GM23338 (cell line): ENCODE measurements at regions not wholly inside any gene's neighbourhood (a gene's known extent, or its start where the extent isn't known, plus 50 kb on each side); places are given as distances from the start of the nearest gene placed in this dataset.

ENCODE experiments used
- ATAC-seq: fragments of 200-7000 bp; cut with Tn5 transposase; 3 replicates; pipeline ENCODE4 v1.9.1; 2020
- DNase-seq: peaks from one replicate; pipeline ENCODE4 v3.0.0-alpha.2; 2015; ENCODE audit warnings: low spot score
- H2AFZ ChIP-seq: fragments of 200-600 bp; sonication (generic); 2 replicates; pipeline ENCODE4 v1.8.0; 2016; ENCODE audit warnings: antibody characterized with exemption, mild to moderate bottlenecking, moderate library complexity
- H3F3A ChIP-seq: fragments of 200-600 bp; sonication (generic); replicated peaks from 2 replicates; pipeline ENCODE4 v1.8.0; 2017; ENCODE audit warnings: antibody characterized with exemption, mixed run types, low read depth
- H3K27ac ChIP-seq: fragments of 200-600 bp; sonication (generic); 2 replicates; pipeline ENCODE4 v1.6.1; 2016; ENCODE audit warnings: low read depth
- H3K27me3 ChIP-seq: fragments of 200-600 bp; sonication (generic); 2 replicates; pipeline ENCODE4 v1.8.0; 2016; ENCODE audit warnings: mild to moderate bottlenecking, mixed run types, moderate library complexity; ENCODE audit not compliant: insufficient read depth
- H3K36me3 ChIP-seq: fragments of 200-600 bp; sonication (generic); 2 replicates; pipeline ENCODE4 v1.8.0; 2016; ENCODE audit warnings: mild to moderate bottlenecking; ENCODE audit not compliant: insufficient read depth
- H3K4me1 ChIP-seq: fragments of 200-600 bp; sonication (generic); 2 replicates; pipeline ENCODE4 v1.8.0; 2016; ENCODE audit warnings: mild to moderate bottlenecking, moderate library complexity; ENCODE audit not compliant: insufficient read depth
- H3K4me2 ChIP-seq: fragments of 200-600 bp; sonication (generic); 2 replicates; pipeline ENCODE4 v1.7.1; 2017; ENCODE audit warnings: mixed run types
- H3K4me3 ChIP-seq: fragments of 200-600 bp; sonication (generic); 2 replicates; pipeline ENCODE4 v1.6.1; 2016; ENCODE audit warnings: mixed run types
- H3K79me2 ChIP-seq: fragments of 200-600 bp; sonication (generic); replicated peaks from 2 replicates; pipeline ENCODE4 v1.8.0; 2017; ENCODE audit warnings: mild to moderate bottlenecking; ENCODE audit not compliant: insufficient read depth
- H3K9me2 ChIP-seq: fragments of 200-600 bp; sonication (generic); 2 replicates; pipeline ENCODE4 v1.8.0; 2017; ENCODE audit not compliant: insufficient read depth
- H4K20me1 ChIP-seq: fragments of 200-600 bp; sonication (generic); replicated peaks from 2 replicates; pipeline ENCODE4 v1.8.0; 2017; ENCODE audit warnings: mild to moderate bottlenecking; ENCODE audit not compliant: insufficient read depth
- H3K27ac Mint-ChIP-seq: 2 replicates; pipeline ENCODE4 v1.8.0; 2020; ENCODE audit warnings: inconsistent platforms, mild to moderate bottlenecking, moderate library complexity, mixed read lengths
- H3K27me3 Mint-ChIP-seq: 3 replicates; pipeline ENCODE4 v1.8.0; 2022; ENCODE audit warnings: low read depth, mild to moderate bottlenecking, moderate library complexity, mixed read lengths, inconsistent platforms; ENCODE audit not compliant: insufficient read depth, poor library complexity
- H3K36me3 Mint-ChIP-seq: 3 replicates; pipeline ENCODE4 v1.8.0; 2021; ENCODE audit warnings: low read depth, mild to moderate bottlenecking, inconsistent platforms, moderate library complexity, mixed read lengths
- H3K4me1 Mint-ChIP-seq: 3 replicates; pipeline ENCODE4 v1.8.0; 2020; ENCODE audit warnings: mild to moderate bottlenecking, inconsistent platforms, mixed read lengths
- H3K4me3 Mint-ChIP-seq: 3 replicates; pipeline ENCODE4 v1.8.0; 2021; ENCODE audit warnings: moderate library complexity, mild to moderate bottlenecking, inconsistent platforms, mixed read lengths
- H3K9me3 Mint-ChIP-seq: 3 replicates; pipeline ENCODE4 v1.8.0; 2020; ENCODE audit warnings: moderate library complexity, mild to moderate bottlenecking, inconsistent platforms, mixed read lengths
- CREB1 ChIP-seq: fragments of 250-450 bp; sonication (Bioruptor Pico); IDR thresholded peaks from 2 replicates; pipeline ENCODE4 v1.5.0; 2020; ENCODE audit warnings: low read depth, mild to moderate bottlenecking, moderate library complexity
- ETS1 ChIP-seq: IDR thresholded peaks from 2 replicates; pipeline ENCODE4 v1.6.1; 2016; ENCODE audit warnings: antibody characterized with exemption
- EZH2 ChIP-seq: fragments of 200-600 bp; sonication (generic); IDR thresholded peaks from one replicate; pipeline ENCODE4 v1.8.0; 2017; ENCODE audit warnings: antibody characterized with exemption, mild to moderate bottlenecking, low read depth; ENCODE audit not compliant: unreplicated experiment
- EZH2phosphoT487 ChIP-seq: fragments of 200-600 bp; sonication (generic); IDR thresholded peaks from one replicate; pipeline ENCODE4 v1.8.1; 2018; ENCODE audit warnings: antibody characterized with exemption; ENCODE audit not compliant: unreplicated experiment
- JUNB ChIP-seq: IDR thresholded peaks from one replicate; pipeline ENCODE4 v1.6.1; 2016; ENCODE audit warnings: antibody characterized with exemption; ENCODE audit not compliant: unreplicated experiment
- NANOG ChIP-seq: IDR thresholded peaks from 2 replicates; pipeline ENCODE4 v1.6.1; 2016; ENCODE audit warnings: antibody characterized with exemption, borderline replicate concordance
- POLR2AphosphoS5 ChIP-seq: IDR thresholded peaks from 2 replicates; pipeline ENCODE4 v1.6.1; 2016; ENCODE audit warnings: antibody characterized with exemption, low read depth
- STAT1 ChIP-seq: IDR thresholded peaks from one replicate; pipeline ENCODE4 v1.6.1; 2016; ENCODE audit warnings: antibody characterized with exemption; ENCODE audit not compliant: unreplicated experiment
- ZNF114 ChIP-seq: fragments of 250-450 bp; sonication (Bioruptor Pico); IDR thresholded peaks from 2 replicates; pipeline ENCODE4 v1.5.0; 2020; ENCODE audit warnings: mild to moderate bottlenecking, moderate library complexity
- ZNF331 ChIP-seq: fragments of 250-450 bp; sonication (Bioruptor Pico); IDR thresholded peaks from 2 replicates; pipeline ENCODE4 v1.5.0; 2020; ENCODE audit warnings: low read depth, mild to moderate bottlenecking, moderate library complexity
- ZNF462 ChIP-seq: fragments of 250-450 bp; sonication (Bioruptor Pico); IDR thresholded peaks from 2 replicates; pipeline ENCODE4 v1.5.0; 2020; ENCODE audit warnings: mild to moderate bottlenecking, moderate library complexity
- TF ChIP-seq, protein P1 (sequence below): IDR thresholded peaks from one replicate; pipeline ENCODE4 v1.6.1; 2018; ENCODE audit warnings: antibody characterized with exemption; ENCODE audit not compliant: unreplicated experiment
- TF ChIP-seq, protein P2 (sequence below), 2 experiments: fragments of 200-600 bp in 1 of 2; sonication (generic) in 1 of 2; conservative IDR thresholded peaks; 2 replicates each; pipeline versions ENCODE4 v1.5.1 to v1.6.1; 2016 to 2017; ENCODE audit warnings: antibody characterized with exemption in 2 of 2, low read depth in 2 of 2, mild to moderate bottlenecking in 2 of 2, moderate library complexity in 1 of 2

DNA sequence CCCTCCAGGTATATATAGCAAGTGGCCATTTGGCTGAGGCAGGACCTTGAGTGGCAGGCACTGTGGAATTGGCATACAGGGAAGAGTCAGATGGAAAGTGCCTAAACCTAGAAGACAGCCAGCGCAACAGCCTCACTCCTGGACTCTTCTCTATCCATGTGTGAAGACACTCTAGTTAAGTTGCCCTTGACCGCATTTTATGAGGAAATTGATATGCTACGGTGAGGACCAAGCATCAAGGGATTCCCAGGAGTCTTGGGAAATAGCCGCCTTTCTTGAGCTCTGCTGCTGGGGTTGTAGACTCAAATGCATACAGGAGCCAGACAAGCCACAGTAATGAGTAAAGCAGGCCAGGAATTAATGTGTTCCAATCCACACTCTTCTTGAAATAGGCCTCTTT is 145.9 kb upstream of the KAZN start:
- TF ChIP-seq ZNF462 (CRISPR knock-in tag) (no peak), NANOG (no peak), ZNF114 (no peak), CREB1 (no peak), ZNF331 (CRISPR knock-in tag) (no peak), EZH2 (no peak), STAT1 (no peak), POLR2AphosphoS5 (no peak), JUNB (no peak), EZH2phosphoT487 (no peak), ETS1 (no peak)
- TF ChIP-seq, protein P1, sequence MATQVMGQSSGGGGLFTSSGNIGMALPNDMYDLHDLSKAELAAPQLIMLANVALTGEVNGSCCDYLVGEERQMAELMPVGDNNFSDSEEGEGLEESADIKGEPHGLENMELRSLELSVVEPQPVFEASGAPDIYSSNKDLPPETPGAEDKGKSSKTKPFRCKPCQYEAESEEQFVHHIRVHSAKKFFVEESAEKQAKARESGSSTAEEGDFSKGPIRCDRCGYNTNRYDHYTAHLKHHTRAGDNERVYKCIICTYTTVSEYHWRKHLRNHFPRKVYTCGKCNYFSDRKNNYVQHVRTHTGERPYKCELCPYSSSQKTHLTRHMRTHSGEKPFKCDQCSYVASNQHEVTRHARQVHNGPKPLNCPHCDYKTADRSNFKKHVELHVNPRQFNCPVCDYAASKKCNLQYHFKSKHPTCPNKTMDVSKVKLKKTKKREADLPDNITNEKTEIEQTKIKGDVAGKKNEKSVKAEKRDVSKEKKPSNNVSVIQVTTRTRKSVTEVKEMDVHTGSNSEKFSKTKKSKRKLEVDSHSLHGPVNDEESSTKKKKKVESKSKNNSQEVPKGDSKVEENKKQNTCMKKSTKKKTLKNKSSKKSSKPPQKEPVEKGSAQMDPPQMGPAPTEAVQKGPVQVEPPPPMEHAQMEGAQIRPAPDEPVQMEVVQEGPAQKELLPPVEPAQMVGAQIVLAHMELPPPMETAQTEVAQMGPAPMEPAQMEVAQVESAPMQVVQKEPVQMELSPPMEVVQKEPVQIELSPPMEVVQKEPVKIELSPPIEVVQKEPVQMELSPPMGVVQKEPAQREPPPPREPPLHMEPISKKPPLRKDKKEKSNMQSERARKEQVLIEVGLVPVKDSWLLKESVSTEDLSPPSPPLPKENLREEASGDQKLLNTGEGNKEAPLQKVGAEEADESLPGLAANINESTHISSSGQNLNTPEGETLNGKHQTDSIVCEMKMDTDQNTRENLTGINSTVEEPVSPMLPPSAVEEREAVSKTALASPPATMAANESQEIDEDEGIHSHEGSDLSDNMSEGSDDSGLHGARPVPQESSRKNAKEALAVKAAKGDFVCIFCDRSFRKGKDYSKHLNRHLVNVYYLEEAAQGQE = no peak
- TF ChIP-seq, protein P2, sequence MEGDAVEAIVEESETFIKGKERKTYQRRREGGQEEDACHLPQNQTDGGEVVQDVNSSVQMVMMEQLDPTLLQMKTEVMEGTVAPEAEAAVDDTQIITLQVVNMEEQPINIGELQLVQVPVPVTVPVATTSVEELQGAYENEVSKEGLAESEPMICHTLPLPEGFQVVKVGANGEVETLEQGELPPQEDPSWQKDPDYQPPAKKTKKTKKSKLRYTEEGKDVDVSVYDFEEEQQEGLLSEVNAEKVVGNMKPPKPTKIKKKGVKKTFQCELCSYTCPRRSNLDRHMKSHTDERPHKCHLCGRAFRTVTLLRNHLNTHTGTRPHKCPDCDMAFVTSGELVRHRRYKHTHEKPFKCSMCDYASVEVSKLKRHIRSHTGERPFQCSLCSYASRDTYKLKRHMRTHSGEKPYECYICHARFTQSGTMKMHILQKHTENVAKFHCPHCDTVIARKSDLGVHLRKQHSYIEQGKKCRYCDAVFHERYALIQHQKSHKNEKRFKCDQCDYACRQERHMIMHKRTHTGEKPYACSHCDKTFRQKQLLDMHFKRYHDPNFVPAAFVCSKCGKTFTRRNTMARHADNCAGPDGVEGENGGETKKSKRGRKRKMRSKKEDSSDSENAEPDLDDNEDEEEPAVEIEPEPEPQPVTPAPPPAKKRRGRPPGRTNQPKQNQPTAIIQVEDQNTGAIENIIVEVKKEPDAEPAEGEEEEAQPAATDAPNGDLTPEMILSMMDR (conservative IDR thresholded peaks at IDR 0.05; ENCODE audit: low read depth in 2 of 2) = no peak
- ATAC-seq (no peak), DNase-seq (no peak)
- Histone ChIP-seq H4K20me1 (no peaks in the 10 kb centered on the region), H3K4me1 (no peaks in the 10 kb centered on the region), H3K4me2 (no peak overlapping the region), H3K4me3 (no peak overlapping the region), H3K27me3 (no peaks in the 10 kb centered on the region), H2AFZ (no peak overlapping the region), H3K27ac (no peak overlapping the region), H3K79me2 (no peaks in the 10 kb centered on the region), H3K36me3 (no peaks in the 10 kb centered on the region), H3K9me2 (peaks cover 4% of the 10 kb centered on the region; the same call in 1 of the 2 replicates), H3F3A (no peaks in the 10 kb centered on the region)
- H3K27me3 Mint-ChIP-seq = peaks cover 4% of the 10 kb centered on the region
- H3K4me1 Mint-ChIP-seq = no peaks in the 10 kb centered on the region
- no peaks in the 10 kb centered on the region for H3K9me3 Mint-ChIP-seq
- no peaks in the 10 kb centered on the region for H3K36me3 Mint-ChIP-seq
- no peak overlapping the region for H3K27ac Mint-ChIP-seq
- H3K4me3 Mint-ChIP-seq = no peak overlapping the region
